Transverse colon (tissue), 4 donors: ENCODE measurements at regions not wholly inside any gene's neighbourhood (a gene's known extent, or its start where the extent isn't known, plus 50 kb on each side); places are given as distances from the start of the nearest gene placed in this dataset.

Experiments used
- EP300 ChIP-seq: sonication (generic); formaldehyde crosslinking; IDR thresholded peaks from one replicate; pipeline ENCODE4 v1.6.1; 2017; ENCODE audit warnings: antibody characterized with exemption, low read depth
- POLR2A ChIP-seq: fragments of 450-650 bp; IDR thresholded peaks from one replicate; pipeline ENCODE4 v1.6.1; 2016; ENCODE audit warnings: antibody characterized with exemption, mild to moderate bottlenecking, moderate library complexity
- POLR2AphosphoS5 ChIP-seq, 3 donors: sonication (generic); formaldehyde crosslinking; IDR thresholded peaks; one replicate each; pipeline ENCODE4 v1.6.1; 2016; ENCODE audit warnings: antibody characterized with exemption in 3 of 3
- TF ChIP-seq, protein P1 (sequence below), 5 experiments: fragments of 200-600 bp in 3 of 5; fragments of 450-650 bp in 2 of 5; sonication (generic) in 3 of 5; IDR thresholded peaks; 1 replicate in 2 of 5; 2 replicates in 3 of 5; pipeline ENCODE4 v1.5.1; 2016 to 2017; ENCODE audit warnings: antibody characterized with exemption in 5 of 5, inconsistent platforms in 3 of 5, mild to moderate bottlenecking in 2 of 5, moderate library complexity in 1 of 5

DNA sequence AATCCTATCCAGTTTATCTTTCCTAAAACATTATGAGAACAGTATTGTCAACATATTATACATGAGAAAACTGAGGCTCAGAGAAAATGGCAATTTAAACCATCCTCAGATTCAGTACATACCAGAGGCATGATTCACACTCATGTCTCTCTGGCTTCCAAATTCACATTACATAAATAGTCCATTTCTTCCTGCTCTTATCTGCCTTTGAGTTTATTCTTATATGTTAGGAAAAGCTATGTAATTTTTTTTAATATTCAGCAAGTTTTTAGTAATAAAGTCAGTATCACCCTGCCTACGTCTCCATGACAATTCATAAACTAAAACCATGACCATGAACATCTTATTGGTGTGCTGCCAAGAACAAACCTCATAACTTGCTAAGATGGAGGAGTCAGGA is 1260.2 kb upstream of the SORCS1 start:
- TF ChIP-seq, protein P1, sequence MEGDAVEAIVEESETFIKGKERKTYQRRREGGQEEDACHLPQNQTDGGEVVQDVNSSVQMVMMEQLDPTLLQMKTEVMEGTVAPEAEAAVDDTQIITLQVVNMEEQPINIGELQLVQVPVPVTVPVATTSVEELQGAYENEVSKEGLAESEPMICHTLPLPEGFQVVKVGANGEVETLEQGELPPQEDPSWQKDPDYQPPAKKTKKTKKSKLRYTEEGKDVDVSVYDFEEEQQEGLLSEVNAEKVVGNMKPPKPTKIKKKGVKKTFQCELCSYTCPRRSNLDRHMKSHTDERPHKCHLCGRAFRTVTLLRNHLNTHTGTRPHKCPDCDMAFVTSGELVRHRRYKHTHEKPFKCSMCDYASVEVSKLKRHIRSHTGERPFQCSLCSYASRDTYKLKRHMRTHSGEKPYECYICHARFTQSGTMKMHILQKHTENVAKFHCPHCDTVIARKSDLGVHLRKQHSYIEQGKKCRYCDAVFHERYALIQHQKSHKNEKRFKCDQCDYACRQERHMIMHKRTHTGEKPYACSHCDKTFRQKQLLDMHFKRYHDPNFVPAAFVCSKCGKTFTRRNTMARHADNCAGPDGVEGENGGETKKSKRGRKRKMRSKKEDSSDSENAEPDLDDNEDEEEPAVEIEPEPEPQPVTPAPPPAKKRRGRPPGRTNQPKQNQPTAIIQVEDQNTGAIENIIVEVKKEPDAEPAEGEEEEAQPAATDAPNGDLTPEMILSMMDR (IDR thresholded peaks at IDR 0.05) = no peak
- no peak for TF ChIP-seq POLR2AphosphoS5 (IDR thresholded peaks at IDR 0.05)
- TF ChIP-seq POLR2A = no peak
- TF ChIP-seq EP300 = no peak
